ENCODE measurements at regions not wholly inside any gene's neighbourhood (a gene's known extent, or its start where the extent isn't known, plus 50 kb on each side); places are given as distances from the start of the nearest gene placed in this dataset.

DNA sequence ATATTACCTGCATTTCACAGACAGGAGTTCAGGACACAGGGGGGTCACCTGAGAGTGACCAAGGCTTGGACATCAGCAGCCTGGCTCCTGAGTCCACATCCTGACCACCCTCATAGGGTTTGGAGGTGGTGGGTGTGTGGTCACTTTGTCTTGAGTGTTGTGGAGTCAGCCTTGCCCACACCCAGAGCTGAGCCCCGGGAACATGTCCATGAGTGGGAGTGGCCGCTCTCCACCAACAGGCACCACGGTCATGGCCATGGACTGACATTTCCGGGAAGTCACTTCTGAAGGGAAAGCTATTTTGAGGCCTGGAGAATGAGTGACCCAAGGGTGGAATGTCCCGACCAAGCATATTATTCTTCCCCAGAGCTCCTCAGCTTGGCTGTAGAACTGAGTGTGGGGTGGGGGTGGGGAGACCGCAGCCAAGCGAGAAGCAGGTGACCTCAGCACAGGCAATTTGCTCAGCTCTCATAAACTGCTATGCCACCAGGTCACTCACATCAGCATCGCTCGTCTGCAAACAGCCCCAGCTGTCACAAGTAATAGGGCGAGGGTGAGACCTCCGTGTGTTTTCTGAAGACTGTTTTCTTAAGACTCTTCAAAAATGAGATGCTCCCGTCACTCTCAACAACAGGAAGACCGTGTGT, 348.6 kb upstream of the CDH4 start:
- Mint-ChIP-seq H3K27ac (ENCODE audit: unreplicated experiment) (no peak overlapping the region), H3K36me3 (ENCODE audit: unreplicated experiment) (no peaks in the 10 kb centered on the region), H3K4me1 (ENCODE audit: unreplicated experiment) (no peaks in the 10 kb centered on the region), H3K4me3 (ENCODE audit: unreplicated experiment) (no peak overlapping the region), H3K9me3 (ENCODE audit: unreplicated experiment) (peaks cover 13% of the 10 kb centered on the region), H3K27me3 (ENCODE audit: unreplicated experiment) (no peaks in the 10 kb centered on the region)
- DNase-seq (ENCODE audit: extremely low spot score, unreplicated experiment): no peak
- TF ChIP-seq, protein P1, sequence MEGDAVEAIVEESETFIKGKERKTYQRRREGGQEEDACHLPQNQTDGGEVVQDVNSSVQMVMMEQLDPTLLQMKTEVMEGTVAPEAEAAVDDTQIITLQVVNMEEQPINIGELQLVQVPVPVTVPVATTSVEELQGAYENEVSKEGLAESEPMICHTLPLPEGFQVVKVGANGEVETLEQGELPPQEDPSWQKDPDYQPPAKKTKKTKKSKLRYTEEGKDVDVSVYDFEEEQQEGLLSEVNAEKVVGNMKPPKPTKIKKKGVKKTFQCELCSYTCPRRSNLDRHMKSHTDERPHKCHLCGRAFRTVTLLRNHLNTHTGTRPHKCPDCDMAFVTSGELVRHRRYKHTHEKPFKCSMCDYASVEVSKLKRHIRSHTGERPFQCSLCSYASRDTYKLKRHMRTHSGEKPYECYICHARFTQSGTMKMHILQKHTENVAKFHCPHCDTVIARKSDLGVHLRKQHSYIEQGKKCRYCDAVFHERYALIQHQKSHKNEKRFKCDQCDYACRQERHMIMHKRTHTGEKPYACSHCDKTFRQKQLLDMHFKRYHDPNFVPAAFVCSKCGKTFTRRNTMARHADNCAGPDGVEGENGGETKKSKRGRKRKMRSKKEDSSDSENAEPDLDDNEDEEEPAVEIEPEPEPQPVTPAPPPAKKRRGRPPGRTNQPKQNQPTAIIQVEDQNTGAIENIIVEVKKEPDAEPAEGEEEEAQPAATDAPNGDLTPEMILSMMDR (IDR thresholded peaks at IDR 0.05): no peak

DNA sequence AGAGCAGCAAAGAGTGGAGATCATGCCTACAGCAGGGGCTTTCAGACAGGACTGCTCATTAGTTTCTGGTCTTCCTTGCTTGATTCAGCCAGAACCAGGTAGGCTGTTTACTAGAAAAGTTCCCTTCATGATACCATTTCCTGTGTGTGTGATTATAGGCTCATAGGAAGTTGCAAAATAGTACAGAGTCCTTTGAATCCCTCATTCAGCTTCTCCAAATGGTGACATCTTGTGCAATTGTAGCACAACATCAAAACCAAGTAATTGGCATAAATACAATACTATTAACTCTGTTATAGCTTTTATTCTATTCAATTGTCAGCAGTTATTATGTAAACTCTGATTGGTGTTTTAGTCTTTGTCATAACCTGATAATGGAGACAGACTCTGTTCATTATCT, 347.3 kb upstream of the CDH4 start:
- H3K4me3 Mint-ChIP-seq (ENCODE audit: unreplicated experiment): no peak overlapping the region
- no peaks in the 10 kb centered on the region for H3K27me3 Mint-ChIP-seq (ENCODE audit: unreplicated experiment)
- TF ChIP-seq, protein P1 (IDR thresholded peaks at IDR 0.05): no peak
- peaks cover 13% of the 10 kb centered on the region for H3K9me3 Mint-ChIP-seq (ENCODE audit: unreplicated experiment)
- no peaks in the 10 kb centered on the region for H3K4me1 Mint-ChIP-seq (ENCODE audit: unreplicated experiment)
- H3K27ac Mint-ChIP-seq (ENCODE audit: unreplicated experiment): no peak overlapping the region
- DNase-seq (ENCODE audit: extremely low spot score, unreplicated experiment): no peak
- H3K36me3 Mint-ChIP-seq (ENCODE audit: unreplicated experiment): no peaks in the 10 kb centered on the region

DNA sequence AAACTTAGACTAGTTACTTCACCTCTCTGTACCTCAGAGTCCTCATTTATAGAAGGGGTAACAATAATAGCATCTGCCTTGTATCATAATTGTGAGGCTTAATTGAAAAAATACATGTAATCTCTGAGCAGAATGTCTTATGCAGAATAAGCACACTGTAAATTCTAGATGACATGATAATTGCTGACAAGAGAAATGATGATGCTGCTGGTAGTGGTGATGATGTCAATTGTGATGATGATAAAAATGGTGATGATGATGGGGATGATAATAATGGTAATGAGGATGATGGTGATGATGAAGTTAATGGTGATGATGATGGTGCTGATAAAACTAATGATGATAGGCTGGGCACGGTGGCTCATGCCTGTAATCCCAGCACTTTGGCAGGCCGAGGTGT, 346.1 kb upstream of the CDH4 start:
- DNase-seq (ENCODE audit: extremely low spot score, unreplicated experiment): no peak
- Mint-ChIP-seq H3K27ac (ENCODE audit: unreplicated experiment) (no peak overlapping the region), H3K36me3 (ENCODE audit: unreplicated experiment) (no peaks in the 10 kb centered on the region), H3K4me1 (ENCODE audit: unreplicated experiment) (no peaks in the 10 kb centered on the region), H3K4me3 (ENCODE audit: unreplicated experiment) (no peak overlapping the region), H3K9me3 (ENCODE audit: unreplicated experiment) (peaks cover 13% of the 10 kb centered on the region), H3K27me3 (ENCODE audit: unreplicated experiment) (no peaks in the 10 kb centered on the region)
- TF ChIP-seq, protein P1 (IDR thresholded peaks at IDR 0.05): no peak

DNA sequence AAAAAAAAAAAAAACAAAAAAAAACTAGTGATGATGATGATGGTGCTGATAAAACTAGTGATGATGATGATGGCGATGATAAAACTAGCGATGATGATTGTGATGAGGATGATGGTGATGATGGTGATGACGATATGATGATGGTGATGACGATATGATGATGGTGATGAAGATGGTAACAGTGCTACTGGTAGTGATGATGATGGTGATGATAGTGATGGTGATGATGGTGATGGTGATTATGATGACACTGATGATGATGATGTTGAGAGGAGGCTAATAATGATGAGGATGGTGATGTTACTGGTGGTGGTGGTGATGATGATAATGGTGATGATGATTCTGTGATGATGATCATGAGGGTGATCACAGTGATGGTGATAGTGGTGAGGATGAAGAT, 345.5 kb upstream of the CDH4 start:
- Mint-ChIP-seq H3K9me3 (ENCODE audit: unreplicated experiment) (peaks cover 13% of the 10 kb centered on the region), H3K4me3 (ENCODE audit: unreplicated experiment) (no peak overlapping the region)

DNA sequence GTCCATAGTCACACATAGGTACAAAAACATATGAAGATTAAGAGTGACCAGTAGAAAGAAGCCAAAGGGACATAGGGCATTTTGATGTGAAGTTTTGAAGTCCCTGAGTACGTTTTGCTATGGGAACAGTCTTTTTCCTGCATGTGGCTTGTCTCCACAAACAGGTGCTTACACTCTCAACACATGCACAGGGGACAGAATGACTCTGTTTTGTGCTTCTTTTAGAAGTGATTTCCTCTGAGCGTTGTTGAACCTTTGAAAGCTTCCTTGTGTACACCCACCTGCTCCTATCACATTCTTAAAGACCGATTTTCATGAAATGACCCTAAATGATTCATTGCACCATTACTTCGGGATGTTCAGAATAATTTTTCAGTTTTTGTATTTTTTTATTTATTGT, 338.8 kb upstream of the CDH4 start:
- Mint-ChIP-seq H3K4me1 (ENCODE audit: unreplicated experiment) (no peaks in the 10 kb centered on the region), H3K36me3 (ENCODE audit: unreplicated experiment) (no peaks in the 10 kb centered on the region), H3K27ac (ENCODE audit: unreplicated experiment) (no peak overlapping the region), H3K9me3 (ENCODE audit: unreplicated experiment) (peaks cover 19% of the 10 kb centered on the region), H3K4me3 (ENCODE audit: unreplicated experiment) (no peak overlapping the region), H3K27me3 (ENCODE audit: unreplicated experiment) (no peaks in the 10 kb centered on the region)
- TF ChIP-seq, protein P1 (IDR thresholded peaks at IDR 0.05): no peak
- DNase-seq (ENCODE audit: extremely low spot score, unreplicated experiment): no peak

More for the DNA sequence above, 345.5 kb upstream of the CDH4 start:
- no peaks in the 10 kb centered on the region for H3K36me3 Mint-ChIP-seq (ENCODE audit: unreplicated experiment)
- TF ChIP-seq, protein P1 (IDR thresholded peaks at IDR 0.05): no peak
- H3K4me1 Mint-ChIP-seq (ENCODE audit: unreplicated experiment): no peaks in the 10 kb centered on the region
- H3K27ac Mint-ChIP-seq (ENCODE audit: unreplicated experiment): no peak overlapping the region
- H3K27me3 Mint-ChIP-seq (ENCODE audit: unreplicated experiment): no peaks in the 10 kb centered on the region
- DNase-seq (ENCODE audit: extremely low spot score, unreplicated experiment): no peak
